HG03135 (cell line): ENCODE measurements at regions not wholly inside any gene's neighbourhood (a gene's known extent, or its start where the extent isn't known, plus 50 kb on each side); places are given as distances from the start of the nearest gene placed in this dataset.
"Not testable (repeated sequence)": the region's sequence is repeated elsewhere in the genome, so short reads cannot be mapped to it uniquely, and the experiment has no call there.

ENCODE experiments used
- ATAC-seq: cut with Tn5 transposase; IDR thresholded peaks from one replicate; pipeline ENCODE4 v1.9.1; 2021; ENCODE audit warnings: mild to moderate bottlenecking, moderate library complexity; ENCODE audit not compliant: unreplicated experiment

GRCh38 chr2:226183033-226183432 lies 616.6 kb downstream of the IRS1 start:
- no peak for ATAC-seq

- ATAC-seq: no peak
These were observed 617.7 kb downstream of the IRS1 start for GRCh38 chr2:226181909-226182308.

GRCh38 chr2:226180281-226180884 lies 619.2 kb downstream of the IRS1 start:
- ATAC-seq: no peak

GRCh38 chr2:226179010-226179409 lies 620.6 kb downstream of the IRS1 start:
- ATAC-seq: no peak

GRCh38 chr2:226176283-226176984 lies 623.2 kb downstream of the IRS1 start:
- no peak for ATAC-seq

- no peak for ATAC-seq
These were observed 625.2 kb downstream of the IRS1 start for GRCh38 chr2:226174390-226174789.

- no peak for ATAC-seq
These were observed 626.7 kb downstream of the IRS1 start for GRCh38 chr2:226172939-226173338.

GRCh38 chr2:226172309-226172708 lies 627.3 kb downstream of the IRS1 start:
- ATAC-seq: no peak

- no peak for ATAC-seq
These were observed 629.7 kb downstream of the IRS1 start for GRCh38 chr2:226169751-226170581.

GRCh38 chr2:226168496-226169160 lies 631.0 kb downstream of the IRS1 start:
- ATAC-seq: no peak

- ATAC-seq: no peak
These were observed 635.1 kb downstream of the IRS1 start for GRCh38 chr2:226164512-226164911.

GRCh38 chr2:226160617-226161016 lies 639.0 kb downstream of the IRS1 start:
- ATAC-seq: not testable (repeated sequence)

- no peak for ATAC-seq
These were observed 639.6 kb downstream of the IRS1 start for GRCh38 chr2:226159875-226160479.

- ATAC-seq: no peak
These were observed 640.7 kb downstream of the IRS1 start for GRCh38 chr2:226158940-226159339.

GRCh38 chr2:226158229-226158628 lies 641.4 kb downstream of the IRS1 start:
- ATAC-seq: no peak

GRCh38 chr2:226155093-226155875 lies 644.3 kb downstream of the IRS1 start:
- ATAC-seq: no peak

GRCh38 chr2:226154610-226155009 lies 645.0 kb downstream of the IRS1 start:
- ATAC-seq: no peak

GRCh38 chr2:226153553-226153952 lies 646.1 kb downstream of the IRS1 start:
- ATAC-seq: no peak

GRCh38 chr2:226151157-226151556 lies 648.5 kb downstream of the IRS1 start:
- ATAC-seq: no peak

- no peak for ATAC-seq
These were observed 656.5 kb downstream of the IRS1 start for GRCh38 chr2:226143091-226143490.
